NCI-H128 (cell line): ENCODE measurements at regions not wholly inside any gene's neighbourhood (a gene's known extent, or its start where the extent isn't known, plus 50 kb on each side); places are given as distances from the start of the nearest gene placed in this dataset.
"Not testable (repeated sequence)": the region's sequence is repeated elsewhere in the genome, so short reads cannot be mapped to it uniquely, and the experiment has no call there.

Source experiments
- DNase-seq: peaks from one replicate; lab custom pipeline; 2025; ENCODE audit not compliant: unreplicated experiment; lab: John Stamatoyannopoulos, UW

DNA sequence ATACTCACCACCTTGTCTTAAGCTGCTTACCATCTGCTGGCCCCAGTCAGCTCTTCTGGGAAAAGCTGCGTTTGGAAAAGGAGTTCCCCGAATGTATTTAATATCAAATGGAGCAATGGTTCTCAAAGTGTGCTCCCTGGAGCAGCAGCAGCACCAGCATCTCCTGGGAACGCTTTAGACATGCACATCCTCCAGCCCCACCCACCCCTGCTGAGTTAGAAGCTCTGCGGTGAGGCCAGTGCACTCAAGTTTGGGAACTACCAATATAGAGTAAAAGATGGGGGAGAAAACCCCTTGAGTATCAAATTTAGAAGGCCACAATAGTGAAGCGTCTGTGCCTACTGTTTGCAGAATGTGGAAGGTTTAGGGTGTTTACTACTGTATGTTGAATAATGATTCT, 124.0 kb upstream of the TOPAZ1 start:
- no peak for DNase-seq

GRCh38 chr3:44120721-44121582, 120.7 kb upstream of the TOPAZ1 start:
- DNase-seq, result no peak

- no peak for DNase-seq
These were observed 116.4 kb upstream of the TOPAZ1 start for GRCh38 chr3:44125246-44125645.

DNA sequence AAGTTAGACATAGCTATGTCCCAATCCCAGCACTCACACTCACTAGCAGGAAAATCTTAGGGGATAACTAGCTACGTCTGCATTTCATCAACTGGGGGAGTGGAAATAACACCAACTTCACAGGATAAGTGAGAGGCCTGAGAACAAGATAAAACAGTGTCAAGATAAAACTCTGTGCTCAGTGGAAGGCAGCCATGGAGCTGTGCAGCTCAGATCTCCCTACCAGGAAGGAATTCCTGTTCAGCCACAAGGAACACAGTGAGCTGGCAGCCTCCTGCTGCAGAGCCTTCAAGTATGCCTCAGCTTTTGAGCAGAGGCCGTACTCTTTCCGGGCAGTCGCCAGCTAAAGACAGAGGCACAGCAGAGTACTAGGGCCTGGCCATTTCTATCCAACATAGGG, 115.8 kb upstream of the TOPAZ1 start:
- no peak for DNase-seq

DNA sequence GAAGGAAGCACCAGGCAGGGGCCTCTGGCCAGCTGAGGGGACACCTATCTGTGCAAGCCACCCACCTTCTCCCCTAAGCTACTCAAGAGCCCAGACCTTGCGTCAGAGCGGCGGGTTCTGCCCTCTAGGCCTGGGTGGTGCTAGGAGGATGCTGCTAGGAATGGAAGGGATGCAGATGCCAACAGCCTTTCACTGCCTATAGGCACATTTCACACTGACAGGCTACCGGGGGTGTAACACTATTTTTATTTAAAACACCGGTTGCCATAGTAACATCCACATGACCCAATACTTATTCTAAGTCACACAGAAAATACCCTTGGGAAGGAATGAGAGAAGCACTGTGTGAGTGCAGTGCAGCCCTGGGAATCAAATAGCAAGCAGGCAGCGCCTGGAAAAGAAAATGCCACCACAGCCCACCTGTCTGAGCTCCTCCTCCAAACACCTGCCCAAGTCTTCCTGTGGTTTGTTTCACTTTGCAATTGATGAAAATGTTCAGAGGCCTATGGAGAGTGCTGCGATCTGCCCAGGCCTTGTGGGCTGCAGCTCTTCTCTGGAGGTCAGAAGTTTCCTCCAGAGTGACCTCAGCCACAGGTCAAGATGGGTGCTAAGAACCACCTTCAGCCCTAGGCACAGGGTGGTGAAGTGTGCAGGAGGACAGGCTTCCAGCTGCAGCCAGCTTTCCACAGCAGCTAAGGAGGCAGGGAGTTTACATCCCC, 113.5 kb upstream of the TOPAZ1 start:
- DNase-seq, result no peak

- no peak for DNase-seq
These were observed 111.4 kb upstream of the TOPAZ1 start for GRCh38 chr3:44130249-44130648.

DNA sequence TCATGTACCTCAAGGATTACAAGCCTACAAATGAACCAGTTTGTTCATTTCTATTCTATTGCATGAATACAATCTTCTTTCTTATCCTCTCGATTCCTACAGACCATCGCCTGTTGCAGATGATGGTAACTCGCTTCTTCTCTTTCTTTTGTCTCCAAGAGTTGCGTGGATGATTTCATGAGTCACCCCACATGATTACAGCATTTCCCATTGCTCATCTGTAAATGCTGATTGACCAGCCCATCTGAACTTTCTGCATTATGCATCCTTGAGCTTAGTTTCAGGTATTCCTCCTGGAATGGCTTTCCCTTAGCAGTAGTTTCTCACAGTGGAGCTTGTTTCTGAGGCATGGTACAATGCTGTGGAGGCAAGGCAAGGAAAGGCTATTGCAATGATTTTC, 109.6 kb upstream of the TOPAZ1 start:
- DNase-seq, result no peak

- no peak for DNase-seq
These were observed 109.1 kb upstream of the TOPAZ1 start for GRCh38 chr3:44132593-44132992.

DNA sequence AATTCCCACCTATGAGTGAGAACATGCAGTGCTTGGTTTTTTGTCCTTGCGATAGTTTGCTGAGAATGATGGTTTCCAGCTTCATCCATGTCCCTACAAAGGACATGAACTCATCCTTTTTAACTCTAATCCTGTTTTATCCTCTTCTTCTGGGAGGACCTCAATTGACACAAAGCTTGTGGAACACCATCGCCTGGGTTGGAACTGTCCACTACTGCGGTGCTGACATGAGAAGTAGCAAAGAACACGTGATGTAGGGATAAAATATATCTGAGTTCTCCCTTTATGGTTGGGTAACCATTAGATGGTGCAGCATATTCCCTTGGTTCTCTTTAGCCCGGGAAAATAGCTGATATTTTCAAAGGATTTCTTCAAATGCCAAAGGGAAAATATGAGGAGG, 105.3 kb upstream of the TOPAZ1 start:
- DNase-seq, result no peak

GRCh38 chr3:44146073-44146472, 95.6 kb upstream of the TOPAZ1 start:
- no peak for DNase-seq

DNA sequence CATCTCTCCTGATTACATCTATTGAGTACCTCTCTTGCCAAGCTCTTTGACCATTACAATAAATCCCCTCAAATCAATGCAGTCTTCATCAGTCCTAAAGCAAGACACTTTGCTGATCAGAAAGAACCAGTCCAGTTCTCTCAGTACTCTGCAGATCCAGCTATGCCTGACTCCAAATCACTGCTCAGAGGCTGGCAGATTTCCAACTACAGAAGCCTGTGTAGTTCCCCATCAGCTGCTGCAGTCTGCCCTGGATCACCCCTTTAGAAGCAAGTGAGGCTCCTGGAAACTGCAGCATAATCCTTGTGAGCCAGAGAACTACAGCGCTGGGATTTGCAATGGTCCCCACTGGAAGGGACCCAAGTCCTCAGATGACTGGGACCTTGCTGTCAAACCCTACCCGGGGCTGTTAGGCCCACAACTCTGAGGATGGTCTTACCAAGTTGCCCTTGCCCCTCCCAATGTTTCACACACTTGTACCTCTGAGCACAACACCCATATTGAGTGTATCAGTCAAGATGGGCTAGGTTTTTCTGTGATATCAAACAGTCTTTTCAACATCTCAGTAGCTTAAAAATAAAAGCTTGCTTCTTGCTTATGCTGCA, 81.9 kb upstream of the TOPAZ1 start:
- DNase-seq, result no peak

GRCh38 chr3:44160818-44161217, 80.9 kb upstream of the TOPAZ1 start:
- no peak for DNase-seq

- DNase-seq, result no peak
These were observed 69.8 kb upstream of the TOPAZ1 start for GRCh38 chr3:44171891-44172290.

DNA sequence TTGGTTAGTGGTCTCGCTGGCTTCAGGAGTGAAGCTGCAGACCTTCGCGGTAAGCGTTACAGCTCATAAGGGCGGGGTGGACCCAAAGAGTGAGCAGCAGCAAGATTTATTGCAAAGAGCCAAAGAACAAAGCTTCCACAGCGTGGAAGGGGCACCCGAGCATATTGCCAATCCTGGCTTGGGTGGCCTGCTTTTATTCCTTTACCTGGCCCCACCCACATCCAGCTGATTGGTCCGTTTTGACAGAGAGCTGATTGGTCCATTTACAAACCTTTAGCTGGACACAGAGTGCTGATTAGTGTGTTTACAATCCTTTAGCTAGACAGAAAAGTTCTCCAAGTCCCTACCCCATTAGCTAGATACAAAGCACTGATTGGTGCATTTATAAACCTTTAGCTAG, 69.0 kb upstream of the TOPAZ1 start:
- not testable (repeated sequence) for DNase-seq

DNA sequence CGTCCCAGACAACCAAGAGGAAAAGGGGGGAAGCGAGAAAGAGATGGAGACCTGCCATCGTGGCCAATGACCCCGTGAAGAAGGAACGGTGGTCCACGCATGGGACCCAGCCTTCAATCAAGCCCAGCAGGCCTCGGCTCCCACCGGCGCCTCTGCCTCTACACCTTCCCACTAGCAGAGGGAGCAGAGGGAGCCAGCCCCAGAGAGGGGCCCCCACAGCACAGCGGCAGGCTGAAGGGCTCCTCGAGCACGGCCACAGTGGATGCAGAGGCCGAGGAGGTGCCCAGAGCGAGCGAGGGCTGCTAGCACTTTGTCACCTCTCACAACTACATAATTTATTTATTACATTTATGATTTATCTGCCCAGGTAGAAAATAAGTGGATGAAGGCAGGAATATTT, 68.4 kb upstream of the TOPAZ1 start:
- DNase-seq, result no peak

GRCh38 chr3:44175070-44175469, 66.6 kb upstream of the TOPAZ1 start:
- DNase-seq, result no peak

DNA sequence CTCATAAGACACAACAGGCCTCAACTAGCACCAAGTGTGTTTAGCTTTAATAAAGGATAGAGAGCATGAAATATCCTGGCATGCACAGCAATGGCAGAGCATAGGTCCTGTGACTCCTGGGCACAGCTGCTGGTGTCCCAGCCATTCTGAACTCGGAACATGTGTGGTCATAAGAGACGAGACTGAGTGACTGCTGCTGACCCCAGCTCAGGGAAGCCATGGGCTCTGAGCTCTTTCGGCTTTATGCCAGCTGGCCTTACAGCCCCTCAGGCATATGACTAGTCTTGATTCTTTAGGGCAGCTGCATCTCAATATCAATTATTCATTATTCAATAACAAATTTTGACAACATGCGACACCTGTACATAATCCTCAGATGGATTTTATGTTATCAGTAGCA, 62.4 kb upstream of the TOPAZ1 start:
- no peak for DNase-seq

GRCh38 chr3:44184319-44184953, 57.2 kb upstream of the TOPAZ1 start:
- peak; percentile 2 for DNase-seq

- no peak for DNase-seq
These were observed 56.2 kb upstream of the TOPAZ1 start for GRCh38 chr3:44185396-44185915.

DNA sequence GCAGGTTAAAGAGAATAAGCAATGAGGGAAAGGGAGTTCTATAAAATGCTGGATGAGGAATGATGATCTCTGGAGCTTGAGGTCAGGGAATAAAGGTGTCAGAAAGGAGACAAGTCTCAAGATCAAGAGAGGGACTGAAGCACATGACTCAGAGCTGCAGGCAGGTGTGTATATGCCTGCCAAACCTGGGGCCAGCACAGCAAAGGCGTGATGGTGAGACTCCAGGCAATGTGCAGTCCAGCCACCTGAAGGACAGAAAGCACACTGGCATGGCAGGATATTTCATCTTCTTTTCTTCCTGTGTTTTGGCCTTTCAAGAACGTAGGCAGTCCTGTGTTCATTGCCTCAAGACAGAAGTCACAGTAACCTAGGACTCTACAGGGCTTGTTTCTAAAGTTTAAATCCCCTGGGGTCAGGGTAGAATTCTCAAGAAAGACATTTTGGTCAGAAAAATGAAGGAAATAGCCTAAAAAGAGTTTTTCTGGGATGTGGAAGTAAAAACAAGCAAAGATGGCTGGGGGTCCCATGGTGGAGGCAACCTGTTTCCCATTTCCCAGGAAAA, 55.5 kb upstream of the TOPAZ1 start:
- DNase-seq, result no peak

DNA sequence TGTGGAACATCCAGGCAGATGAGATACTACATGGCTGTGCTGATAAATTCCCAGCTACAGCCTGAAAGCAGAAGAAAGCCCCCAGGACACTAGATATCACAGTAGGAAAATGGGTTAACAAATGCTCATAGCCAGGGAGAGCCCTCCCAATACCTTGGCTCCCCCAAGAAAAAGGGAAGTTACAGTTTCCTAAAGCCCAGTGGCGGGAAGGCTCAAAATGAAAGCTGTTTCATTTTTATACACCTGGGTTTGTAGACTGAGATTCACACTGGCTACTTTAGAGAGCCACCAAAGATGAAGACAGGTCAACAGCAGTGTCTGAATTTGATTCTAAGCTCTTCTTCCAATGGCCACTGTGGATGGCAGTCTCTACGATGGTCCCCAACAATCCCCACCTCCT, 55.0 kb upstream of the TOPAZ1 start:
- no peak for DNase-seq
